ENCODE measurements at regions not wholly inside any gene's neighbourhood (a gene's known extent, or its start where the extent isn't known, plus 50 kb on each side); places are given as distances from the start of the nearest gene placed in this dataset.
"Not testable (repeated sequence)": the region's sequence is repeated elsewhere in the genome, so short reads cannot be mapped to it uniquely, and the experiment has no call there.

DNA sequence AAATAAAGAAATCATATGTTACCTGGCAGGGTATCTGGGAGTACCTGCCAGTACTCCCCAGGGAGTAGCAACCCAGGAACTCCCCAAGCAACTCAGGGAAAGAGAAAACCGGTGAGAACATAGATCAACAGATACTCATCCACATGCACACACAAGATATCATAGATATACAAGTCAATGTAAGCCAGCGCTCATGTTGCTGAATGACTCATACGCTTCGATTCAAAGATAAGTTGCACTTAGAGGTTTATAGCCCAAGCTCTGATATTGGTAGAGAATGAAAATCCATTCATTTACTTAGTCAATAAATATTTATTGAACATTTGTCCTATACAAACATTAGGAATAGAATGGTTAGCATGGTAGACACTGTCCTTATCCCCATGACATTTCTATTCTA lies 219.1 kb upstream of the TRPC7 start:
- no peak overlapping the region for H3K27ac ChIP-seq
- TF ChIP-seq, protein P1, sequence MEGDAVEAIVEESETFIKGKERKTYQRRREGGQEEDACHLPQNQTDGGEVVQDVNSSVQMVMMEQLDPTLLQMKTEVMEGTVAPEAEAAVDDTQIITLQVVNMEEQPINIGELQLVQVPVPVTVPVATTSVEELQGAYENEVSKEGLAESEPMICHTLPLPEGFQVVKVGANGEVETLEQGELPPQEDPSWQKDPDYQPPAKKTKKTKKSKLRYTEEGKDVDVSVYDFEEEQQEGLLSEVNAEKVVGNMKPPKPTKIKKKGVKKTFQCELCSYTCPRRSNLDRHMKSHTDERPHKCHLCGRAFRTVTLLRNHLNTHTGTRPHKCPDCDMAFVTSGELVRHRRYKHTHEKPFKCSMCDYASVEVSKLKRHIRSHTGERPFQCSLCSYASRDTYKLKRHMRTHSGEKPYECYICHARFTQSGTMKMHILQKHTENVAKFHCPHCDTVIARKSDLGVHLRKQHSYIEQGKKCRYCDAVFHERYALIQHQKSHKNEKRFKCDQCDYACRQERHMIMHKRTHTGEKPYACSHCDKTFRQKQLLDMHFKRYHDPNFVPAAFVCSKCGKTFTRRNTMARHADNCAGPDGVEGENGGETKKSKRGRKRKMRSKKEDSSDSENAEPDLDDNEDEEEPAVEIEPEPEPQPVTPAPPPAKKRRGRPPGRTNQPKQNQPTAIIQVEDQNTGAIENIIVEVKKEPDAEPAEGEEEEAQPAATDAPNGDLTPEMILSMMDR (conservative IDR thresholded peaks at IDR 0.05): no peak

DNA sequence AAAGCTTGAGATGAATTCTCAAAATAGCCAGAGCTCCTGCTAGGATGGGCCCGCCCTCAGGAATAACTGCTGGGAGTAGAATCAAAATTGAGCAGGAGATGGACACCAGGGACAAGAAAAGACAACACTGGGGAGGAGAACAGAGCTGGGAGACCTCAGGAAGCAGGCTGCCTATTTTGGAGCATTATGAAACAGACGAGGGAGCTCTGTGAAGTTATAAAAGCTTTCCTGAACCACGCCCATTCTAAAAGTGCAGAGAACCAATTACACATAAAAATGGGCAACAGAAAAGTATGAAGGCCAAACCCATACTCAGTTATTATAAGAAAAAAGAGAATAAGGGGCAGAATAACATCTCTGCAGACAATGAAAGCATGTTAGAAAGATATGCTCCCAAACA lies 213.9 kb upstream of the TRPC7 start:
- H3K27ac ChIP-seq: no peak overlapping the region
- TF ChIP-seq, protein P1 (conservative IDR thresholded peaks at IDR 0.05): no peak

DNA sequence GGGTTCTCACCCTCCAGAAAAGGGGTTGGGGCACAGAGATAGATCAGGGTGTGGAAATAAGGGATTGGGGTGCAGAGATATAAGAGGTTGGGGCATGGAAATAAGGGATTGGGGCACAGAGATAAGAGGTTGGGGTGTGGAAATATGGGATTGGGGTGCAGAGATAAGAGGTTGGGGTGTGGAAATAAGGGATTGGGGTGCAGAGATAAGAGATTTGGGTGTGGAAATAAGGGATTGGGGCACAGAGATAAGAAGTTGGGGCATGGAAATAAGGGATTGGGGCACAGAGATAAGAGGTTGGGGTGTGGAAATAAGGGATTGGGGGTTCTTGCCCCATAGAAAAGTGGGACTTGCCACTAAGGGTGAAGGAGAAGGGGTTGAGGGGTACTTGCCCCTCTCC lies 204.5 kb upstream of the TRPC7 start:
- not testable (repeated sequence) for H3K27ac ChIP-seq

DNA sequence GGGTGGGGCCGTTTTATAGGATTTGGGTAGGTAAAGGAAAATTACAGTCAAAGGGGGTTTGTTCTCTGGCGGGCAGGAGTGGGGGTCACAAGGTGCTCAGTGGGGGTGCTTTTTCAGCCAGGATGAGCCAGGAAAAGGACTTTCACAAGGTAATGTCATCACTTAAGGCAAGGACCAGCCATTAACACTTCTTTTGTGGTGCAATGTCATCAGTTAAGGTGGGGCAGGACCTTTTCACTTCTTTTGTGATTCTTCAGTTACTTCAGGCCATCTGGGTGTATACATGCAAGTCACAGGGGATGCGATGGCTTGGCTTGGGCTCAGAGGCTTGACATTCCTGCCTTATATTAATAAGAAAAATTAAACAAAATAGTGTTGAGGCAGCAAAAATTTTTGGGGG lies 200.1 kb upstream of the TRPC7 start:
- not testable (repeated sequence) for H3K27ac ChIP-seq

DNA sequence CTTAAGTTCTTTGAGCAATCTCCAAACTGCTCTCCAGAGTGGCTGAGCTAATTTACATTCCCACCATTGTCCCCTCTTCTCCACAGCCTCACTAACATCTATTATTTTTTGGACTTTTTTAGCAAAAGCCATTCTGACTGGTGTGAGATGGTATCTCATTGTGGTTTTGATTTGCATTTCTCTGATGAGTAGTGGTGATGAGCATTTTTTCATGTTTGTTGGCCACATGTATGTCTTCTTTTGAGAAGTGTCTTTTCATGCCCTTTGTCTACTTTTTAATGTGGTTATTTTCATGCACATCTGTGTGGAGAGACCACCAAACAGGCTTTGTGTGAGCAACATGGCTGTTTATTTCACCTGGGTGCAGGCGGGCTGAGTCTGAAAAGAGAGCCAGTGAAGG lies 199.7 kb upstream of the TRPC7 start:
- H3K27ac ChIP-seq: not testable (repeated sequence)

DNA sequence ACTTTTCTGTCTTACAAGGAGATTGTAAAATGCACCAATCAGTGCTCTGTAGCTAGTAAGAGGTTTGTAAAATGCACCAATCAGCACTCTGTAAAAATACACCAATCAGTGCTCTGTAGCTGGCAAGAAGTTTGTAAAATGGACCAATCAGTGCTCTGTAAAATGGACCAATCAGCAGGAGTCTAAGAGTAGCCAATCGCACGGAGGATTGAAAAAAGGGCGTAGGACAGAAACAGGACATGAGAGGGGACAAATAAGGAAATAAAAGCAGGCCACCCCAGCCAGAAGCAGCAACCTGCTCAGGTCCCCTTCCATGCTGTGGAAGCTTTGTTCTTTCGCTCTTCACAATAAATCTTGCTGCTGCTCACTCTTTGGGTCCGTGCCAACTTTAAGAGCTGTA lies 199.1 kb upstream of the TRPC7 start:
- not testable (repeated sequence) for H3K27ac ChIP-seq

DNA sequence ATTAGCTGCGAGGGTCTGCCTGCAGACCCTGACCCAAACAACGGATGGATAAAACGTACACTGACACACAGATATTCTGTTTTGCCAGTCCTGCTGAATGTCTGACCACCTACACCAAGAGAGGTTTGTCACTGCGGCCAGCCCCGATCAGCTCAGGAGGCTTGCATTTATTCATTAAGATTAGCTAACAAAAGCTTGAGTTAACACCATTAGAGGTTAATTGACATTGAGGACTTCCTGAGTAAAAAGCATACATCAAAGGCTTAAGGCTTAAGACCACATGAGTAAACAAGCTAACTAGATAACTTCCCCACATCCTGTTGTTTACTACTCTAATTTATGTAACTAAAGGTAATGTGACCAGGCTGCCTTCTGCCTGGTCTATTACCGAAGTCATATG lies 198.1 kb upstream of the TRPC7 start:
- TF ChIP-seq, protein P1 (conservative IDR thresholded peaks at IDR 0.05): no peak
- H3K27ac ChIP-seq: no peak overlapping the region

DNA sequence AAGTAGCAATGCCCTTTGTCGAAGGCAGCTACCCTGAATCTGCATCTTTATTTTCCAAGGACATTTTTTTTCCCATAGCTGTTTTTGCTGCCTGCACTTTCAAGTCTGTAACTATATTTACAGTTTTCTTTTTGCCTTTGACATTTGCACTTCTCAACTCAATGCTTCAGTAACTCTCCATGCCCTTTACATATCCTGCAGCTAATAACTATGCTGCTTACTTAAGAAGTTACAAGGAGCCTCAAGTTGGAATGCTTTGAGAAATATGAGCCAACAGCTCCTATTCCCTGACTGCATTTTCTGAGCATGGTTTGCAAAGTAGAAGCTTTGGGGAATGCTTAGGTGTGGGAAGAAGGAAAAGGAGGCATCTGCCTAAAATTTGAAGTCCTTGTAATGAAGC lies 194.8 kb upstream of the TRPC7 start:
- H3K27ac ChIP-seq: no peak overlapping the region
- TF ChIP-seq, protein P1 (conservative IDR thresholded peaks at IDR 0.05): no peak

DNA sequence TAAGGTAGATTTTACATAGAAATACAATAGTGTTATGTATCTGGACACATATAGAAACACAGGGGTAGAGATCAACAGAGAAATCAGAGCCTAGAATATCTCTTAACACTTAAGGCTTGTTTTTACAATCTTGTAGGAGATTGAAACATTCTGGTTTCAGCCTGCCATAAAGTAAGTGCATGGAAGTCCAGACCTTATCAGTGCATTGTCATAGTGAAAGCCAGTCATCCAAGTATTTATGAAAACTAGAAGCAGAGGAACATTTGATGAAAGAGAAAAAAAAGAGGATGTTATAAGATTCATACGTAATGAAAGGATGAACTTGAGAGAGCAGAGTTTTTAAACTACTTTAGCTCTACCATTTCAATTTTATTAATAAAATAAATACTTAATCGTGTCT lies 194.3 kb upstream of the TRPC7 start:
- TF ChIP-seq, protein P1 (conservative IDR thresholded peaks at IDR 0.05): no peak
- H3K27ac ChIP-seq: no peak overlapping the region

DNA sequence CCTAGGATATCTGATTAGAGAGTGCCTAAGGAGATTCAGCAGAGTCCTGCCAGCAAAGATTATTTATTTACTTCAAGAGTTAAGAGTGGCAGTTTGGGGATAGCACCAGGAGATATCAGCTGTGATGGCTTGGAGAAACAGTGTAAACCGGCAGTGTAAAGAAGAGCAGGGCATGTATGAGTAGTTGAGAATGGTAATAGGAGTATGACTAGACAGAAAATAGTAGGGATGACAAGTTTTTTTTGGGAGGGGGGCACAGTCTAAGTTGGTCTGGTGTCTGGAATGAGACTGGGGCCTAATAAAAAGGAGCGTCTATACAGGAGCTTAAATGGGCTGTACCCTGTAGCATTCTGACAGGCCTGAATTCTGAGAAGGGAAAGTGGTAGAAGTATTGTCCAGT lies 181.8 kb upstream of the TRPC7 start:
- H3K27ac ChIP-seq: not testable (repeated sequence)

DNA sequence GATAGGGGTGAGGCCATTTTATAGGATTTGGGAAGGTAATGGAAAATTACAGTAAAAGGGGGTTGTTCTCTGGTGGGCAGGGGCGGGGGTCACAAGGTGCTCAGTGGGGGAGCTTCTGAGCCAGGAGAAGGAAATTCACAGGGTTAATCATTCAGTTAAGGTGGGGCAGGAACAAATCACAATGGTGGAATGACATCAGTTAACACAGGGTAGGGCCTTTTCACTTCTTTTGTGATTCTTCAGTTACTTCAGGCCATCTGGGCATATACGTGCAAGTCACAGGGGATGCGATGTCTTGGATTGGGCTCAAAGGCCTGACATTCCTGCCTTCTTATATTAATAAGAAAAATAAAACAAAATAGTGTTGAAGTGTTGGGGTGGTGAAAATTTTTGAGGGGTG lies 181.1 kb upstream of the TRPC7 start:
- H3K27ac ChIP-seq: not testable (repeated sequence)

DNA sequence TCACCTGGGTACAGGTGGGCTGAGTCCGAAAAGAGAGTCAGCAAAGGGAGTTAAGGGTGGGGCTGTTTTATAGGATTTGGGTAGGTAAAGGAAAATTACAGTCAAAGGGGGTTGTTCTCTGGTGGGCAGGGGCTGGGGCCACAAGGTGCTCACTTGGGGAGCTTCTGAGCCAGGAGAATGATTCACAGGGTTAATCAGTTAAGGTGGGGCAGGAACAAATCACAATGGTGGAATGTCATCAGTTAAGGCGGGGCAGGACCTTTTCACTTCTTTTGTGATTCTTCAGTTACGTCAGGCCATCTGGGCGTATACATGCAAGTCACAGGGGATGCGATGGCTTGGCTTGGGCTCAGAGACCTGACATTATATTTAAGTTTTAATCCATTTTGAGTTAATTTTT lies 179.7 kb upstream of the TRPC7 start:
- H3K27ac ChIP-seq: not testable (repeated sequence)
